WI38 (cell line): ENCODE measurements at regions not wholly inside any gene's neighbourhood (a gene's known extent, or its start where the extent isn't known, plus 50 kb on each side); places are given as distances from the start of the nearest gene placed in this dataset.

ENCODE experiments used
- H3K4me3 ChIP-seq: 2 replicates; pipeline ENCODE4 v1.5.1; 2011; ENCODE audit warnings: low read depth, mild to moderate bottlenecking, control low read depth, low read length
- TF ChIP-seq, protein P1 (sequence below): IDR thresholded peaks from 2 replicates; pipeline ENCODE4 v1.5.1; 2012; ENCODE audit warnings: low read depth, mild to moderate bottlenecking, control low read depth, low read length

DNA sequence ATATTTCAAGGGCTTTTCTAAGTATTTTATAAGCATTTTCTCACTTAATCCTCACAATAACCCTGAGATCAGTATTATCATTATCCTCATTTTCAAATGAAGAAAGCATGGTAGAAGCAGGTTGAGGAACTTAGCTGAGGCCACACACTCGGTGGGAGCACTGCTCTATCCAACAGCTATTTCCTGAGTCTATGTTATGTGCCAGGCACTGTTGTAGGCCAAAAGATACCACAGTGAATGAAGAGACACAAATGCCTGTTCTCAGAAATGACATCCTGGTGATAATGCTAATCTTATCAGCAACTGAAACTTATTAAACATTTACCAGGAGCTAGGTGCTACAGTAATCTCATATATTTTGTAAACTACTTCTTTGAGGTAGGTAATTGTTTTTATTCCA lies 553.9 kb upstream of the ARGLU1 start:
- TF ChIP-seq, protein P1, sequence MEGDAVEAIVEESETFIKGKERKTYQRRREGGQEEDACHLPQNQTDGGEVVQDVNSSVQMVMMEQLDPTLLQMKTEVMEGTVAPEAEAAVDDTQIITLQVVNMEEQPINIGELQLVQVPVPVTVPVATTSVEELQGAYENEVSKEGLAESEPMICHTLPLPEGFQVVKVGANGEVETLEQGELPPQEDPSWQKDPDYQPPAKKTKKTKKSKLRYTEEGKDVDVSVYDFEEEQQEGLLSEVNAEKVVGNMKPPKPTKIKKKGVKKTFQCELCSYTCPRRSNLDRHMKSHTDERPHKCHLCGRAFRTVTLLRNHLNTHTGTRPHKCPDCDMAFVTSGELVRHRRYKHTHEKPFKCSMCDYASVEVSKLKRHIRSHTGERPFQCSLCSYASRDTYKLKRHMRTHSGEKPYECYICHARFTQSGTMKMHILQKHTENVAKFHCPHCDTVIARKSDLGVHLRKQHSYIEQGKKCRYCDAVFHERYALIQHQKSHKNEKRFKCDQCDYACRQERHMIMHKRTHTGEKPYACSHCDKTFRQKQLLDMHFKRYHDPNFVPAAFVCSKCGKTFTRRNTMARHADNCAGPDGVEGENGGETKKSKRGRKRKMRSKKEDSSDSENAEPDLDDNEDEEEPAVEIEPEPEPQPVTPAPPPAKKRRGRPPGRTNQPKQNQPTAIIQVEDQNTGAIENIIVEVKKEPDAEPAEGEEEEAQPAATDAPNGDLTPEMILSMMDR = no peak
- H3K4me3 ChIP-seq = no peak overlapping the region

DNA sequence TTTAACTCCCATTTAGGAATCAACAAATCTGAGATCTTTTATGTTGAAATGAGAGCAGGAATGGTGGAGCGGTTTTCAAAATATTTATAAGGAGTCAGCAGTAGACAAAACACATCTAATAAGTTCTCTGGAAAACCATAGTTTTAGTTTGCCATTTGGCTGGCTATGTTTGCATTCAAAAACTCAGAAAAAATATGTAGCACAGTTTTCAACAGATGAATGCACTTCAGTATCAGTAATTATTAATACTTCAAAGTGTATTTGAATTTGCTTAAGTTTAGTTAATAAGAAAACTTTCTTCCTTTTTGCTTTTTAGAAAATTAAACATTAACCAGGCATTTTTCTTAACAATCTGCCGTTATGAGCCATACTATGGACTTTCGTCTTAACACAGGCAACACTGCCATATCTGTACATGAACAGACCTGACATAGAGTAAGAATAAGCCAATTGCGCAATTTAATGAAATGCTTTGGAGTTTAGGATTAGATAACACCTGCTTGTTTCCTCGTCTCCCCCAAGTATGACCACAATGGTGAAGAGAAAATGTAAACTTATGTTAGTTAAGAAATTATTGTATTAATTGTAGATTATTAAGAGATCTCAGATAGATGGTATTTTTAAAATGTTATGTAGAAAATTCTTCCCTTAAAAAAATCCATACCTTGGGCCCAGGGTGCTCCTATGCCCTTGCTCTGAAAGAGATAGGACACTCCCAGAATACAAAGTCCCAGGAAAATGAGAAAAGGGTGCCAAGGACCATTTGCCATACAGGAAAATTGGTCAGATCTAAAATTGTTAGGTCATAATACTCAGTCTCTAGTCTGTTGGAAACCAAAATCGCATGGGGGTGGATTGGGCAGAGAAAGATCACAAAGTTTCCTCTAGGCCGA lies 552.3 kb upstream of the ARGLU1 start:
- no peak overlapping the region for H3K4me3 ChIP-seq
- TF ChIP-seq, protein P1 = no peak

DNA sequence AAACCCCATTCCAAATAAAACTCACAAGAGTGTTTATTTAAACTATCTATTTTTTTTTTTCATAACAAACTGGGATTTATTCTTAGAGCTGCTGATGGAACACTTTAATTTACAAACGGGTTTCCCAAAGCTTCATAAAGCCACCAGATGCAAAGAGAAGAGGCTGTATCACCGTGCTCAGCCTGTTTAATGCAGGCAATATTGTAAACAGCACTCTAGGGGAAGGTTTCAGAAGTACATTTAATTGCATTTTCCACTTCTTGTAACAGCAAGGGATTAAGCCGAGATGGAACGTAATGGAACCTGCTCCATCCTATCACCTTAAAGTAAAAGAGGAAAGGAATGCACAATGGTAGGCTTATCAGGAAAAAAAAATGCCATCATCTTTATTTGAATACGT lies 550.6 kb upstream of the ARGLU1 start:
- TF ChIP-seq, protein P1 = no peak
- H3K4me3 ChIP-seq = no peak overlapping the region

DNA sequence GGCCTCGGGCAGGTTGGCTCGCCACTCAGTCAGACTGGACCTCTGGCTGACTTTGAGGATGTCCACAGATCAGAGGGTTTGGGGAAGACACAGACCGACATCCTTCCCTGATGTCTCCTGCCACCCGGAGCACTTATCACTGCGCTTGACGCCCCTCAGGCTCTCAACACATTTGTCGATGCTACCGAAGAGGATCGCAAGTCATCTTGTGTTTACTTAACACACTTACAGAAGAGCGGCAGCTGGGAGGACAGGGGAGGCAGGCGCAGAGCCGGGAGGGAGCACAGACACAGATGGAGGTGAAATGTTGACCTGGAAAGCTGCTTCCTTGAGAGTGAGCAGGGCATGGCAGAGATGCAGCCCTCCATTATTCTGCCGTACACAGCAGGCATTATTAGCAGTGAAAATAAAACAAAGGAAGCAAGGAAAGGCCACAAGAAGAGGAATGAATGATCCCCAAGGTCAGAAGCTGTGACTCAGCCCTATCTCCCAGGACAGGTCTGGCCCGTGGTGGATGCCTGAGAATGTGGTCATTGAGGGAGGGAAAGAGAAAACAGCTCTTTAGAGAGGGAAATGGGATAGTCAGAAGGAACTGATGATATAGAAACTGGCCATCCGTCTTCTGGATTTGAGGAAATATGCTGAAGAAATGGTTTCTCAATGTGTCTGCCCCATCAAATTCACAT lies 549.5 kb upstream of the ARGLU1 start:
- TF ChIP-seq, protein P1 = no peak
- no peak overlapping the region for H3K4me3 ChIP-seq

DNA sequence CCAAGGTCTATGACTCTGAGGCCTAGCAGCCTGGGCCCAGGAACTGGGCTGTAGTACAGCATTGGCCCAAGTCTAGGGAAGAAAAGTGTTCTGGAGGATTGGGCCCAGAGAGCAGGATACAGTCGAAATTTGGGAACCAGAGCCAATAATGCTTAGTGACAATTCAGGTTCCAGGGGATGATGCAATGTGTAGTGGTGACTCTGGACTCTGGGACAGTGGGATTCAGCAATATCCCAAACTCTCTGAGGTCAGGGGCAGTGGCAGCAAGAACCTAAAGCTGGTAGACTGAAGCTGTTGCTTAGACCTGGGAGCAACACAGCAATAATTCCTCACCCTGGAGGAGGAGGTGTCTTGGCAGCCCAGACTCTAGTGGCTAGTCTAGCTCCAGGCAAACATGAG lies 545.5 kb upstream of the ARGLU1 start:
- H3K4me3 ChIP-seq = no peak overlapping the region
- TF ChIP-seq, protein P1 = no peak

DNA sequence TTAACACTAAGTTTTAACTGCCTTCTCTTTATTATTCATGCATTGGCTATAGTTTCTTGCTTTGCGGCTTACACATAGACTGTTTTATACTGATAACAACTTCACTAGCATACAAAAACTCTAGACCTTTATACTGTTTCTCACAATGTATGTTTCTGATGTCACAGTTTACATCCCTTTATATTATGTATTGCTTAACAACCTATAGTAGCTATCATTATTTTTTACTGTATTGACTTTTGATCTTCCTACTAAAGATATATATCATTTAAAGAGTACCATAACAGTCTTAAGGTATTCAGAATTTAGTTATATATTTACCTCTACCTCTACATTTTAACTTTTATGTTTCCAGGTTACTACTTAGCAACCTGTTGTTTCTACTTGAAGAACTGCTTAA lies 543.3 kb upstream of the ARGLU1 start:
- no peak overlapping the region for H3K4me3 ChIP-seq
- TF ChIP-seq, protein P1 = no peak

DNA sequence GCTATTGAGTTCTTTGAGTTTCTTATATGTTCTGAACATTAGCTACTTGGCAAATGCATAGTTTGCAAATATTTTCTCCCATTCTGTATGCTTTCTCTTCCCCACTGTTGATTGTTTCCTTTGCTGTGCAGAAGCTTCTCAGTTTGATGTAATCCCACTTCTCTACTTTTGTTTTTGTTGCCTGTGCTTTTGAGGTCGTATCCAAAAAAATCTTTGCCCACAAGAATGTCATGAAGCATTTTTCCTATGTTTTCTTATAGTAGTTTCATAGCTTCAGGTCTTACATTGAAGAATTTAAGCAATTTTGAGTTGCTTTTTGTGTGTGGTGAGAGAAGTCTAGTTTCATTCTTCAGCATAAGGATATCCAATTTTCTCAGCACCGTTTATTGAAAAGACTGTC lies 536.7 kb upstream of the ARGLU1 start:
- TF ChIP-seq, protein P1 = no peak
- no peak overlapping the region for H3K4me3 ChIP-seq
